Activated T-cell treated with anti-CD3 and anti-CD28 coated beads, Interleukin-2, amount 50 U/mL, for 24 hours (primary cell): ENCODE measurements at regions not wholly inside any gene's neighbourhood (a gene's known extent, or its start where the extent isn't known, plus 50 kb on each side); places are given as distances from the start of the nearest gene placed in this dataset.
"Not testable (repeated sequence)": the region's sequence is repeated elsewhere in the genome, so short reads cannot be mapped to it uniquely, and the experiment has no call there.

ENCODE experiments used
- DNase-seq: peaks from one replicate; pipeline ENCODE4 v3.0.0-alpha.2; 2020
- H3K27ac Mint-ChIP-seq: 2 replicates; pipeline ENCODE4 v1.8.0; 2020; ENCODE audit warnings: mild to moderate bottlenecking, mixed read lengths
- H3K27me3 Mint-ChIP-seq: 2 replicates; pipeline ENCODE4 v1.8.0; 2020; ENCODE audit warnings: mixed read lengths
- H3K36me3 Mint-ChIP-seq: 2 replicates; pipeline ENCODE4 v1.8.0; 2020; ENCODE audit warnings: low read depth, mixed read lengths
- H3K4me1 Mint-ChIP-seq: 2 replicates; pipeline ENCODE4 v1.8.0; 2020; ENCODE audit warnings: low read depth, mixed read lengths
- H3K4me3 Mint-ChIP-seq: 2 replicates; pipeline ENCODE4 v1.8.0; 2020; ENCODE audit warnings: mild to moderate bottlenecking, moderate library complexity, mixed read lengths
- H3K9me3 Mint-ChIP-seq: 2 replicates; pipeline ENCODE4 v1.8.0; 2020; ENCODE audit warnings: mixed read lengths

DNA sequence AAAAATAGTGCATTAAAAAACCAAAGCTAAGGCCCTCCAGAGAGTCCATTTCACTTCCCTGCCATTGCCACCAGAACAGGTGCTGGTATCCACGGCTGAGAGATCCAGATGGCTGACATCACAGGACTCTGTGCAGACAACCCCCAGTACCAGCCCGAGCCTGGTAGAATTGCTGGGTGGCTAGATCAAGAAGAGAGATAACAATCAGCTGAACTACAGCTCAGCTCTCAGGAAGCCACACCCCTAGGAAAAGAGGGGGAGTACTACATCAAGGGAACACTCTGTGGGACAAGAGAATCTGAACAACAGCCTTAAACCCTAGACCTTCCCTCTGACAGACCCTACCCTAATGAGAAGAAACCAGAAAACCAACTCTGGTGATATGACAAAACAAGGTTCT lies 73.8 kb upstream of the SLIT3 start:
- no peaks in the 10 kb centered on the region for H3K4me1 Mint-ChIP-seq
- DNase-seq: no peak
- no peak overlapping the region for H3K4me3 Mint-ChIP-seq
- H3K9me3 Mint-ChIP-seq: peaks cover 5% of the 10 kb centered on the region
- no peak overlapping the region for H3K27ac Mint-ChIP-seq
- H3K36me3 Mint-ChIP-seq: no peaks in the 10 kb centered on the region
- H3K27me3 Mint-ChIP-seq: peaks cover 6% of the 10 kb centered on the region

DNA sequence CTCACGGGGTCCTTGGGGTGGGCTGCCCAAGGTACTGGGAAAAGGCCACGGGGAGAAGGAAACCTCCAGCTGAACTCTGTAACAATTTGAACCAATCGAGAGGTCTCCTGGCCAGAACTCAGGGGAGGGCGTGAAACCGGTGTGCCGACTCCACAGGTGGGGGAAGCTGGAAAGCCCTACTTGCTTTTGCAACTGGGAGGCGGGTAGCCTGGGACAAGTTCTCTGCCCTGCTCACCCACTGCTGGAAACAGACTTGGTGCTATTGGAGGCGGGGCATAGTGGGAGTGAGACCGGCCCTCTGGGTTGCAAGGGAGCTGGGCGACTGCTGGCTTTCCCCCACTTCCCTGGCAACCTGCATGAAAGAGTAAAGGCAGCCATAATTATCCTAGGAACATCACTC lies 73.2 kb upstream of the SLIT3 start:
- Mint-ChIP-seq H3K4me3 (no peak overlapping the region), H3K36me3 (no peaks in the 10 kb centered on the region), H3K9me3 (peaks cover 4% of the 10 kb centered on the region), H3K4me1 (no peaks in the 10 kb centered on the region), H3K27ac (no peak overlapping the region), H3K27me3 (peaks cover 6% of the 10 kb centered on the region)
- no peak for DNase-seq

DNA sequence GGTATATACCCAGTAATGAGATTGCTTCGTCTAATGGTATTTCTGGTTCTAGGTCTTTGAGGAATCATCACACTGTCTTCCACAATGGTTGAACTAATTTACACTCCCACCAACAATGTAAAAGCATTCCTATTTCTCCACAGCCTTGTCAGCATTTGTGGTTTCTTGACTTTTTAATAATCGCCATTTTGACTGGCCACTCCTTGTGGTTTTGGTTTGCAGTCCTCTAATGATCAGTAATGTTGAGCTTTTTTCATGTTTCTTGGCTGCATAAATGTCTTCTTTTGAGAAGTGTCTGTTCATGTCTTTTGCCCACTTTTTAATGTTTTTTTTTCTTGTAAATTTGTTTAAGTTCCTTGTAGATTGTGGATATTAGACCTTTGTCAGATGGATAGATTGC lies 70.9 kb upstream of the SLIT3 start:
- H3K36me3 Mint-ChIP-seq, H3K27ac Mint-ChIP-seq, DNase-seq, H3K9me3 Mint-ChIP-seq, H3K4me1 Mint-ChIP-seq, H3K4me3 Mint-ChIP-seq: not testable (repeated sequence)
- peaks cover 13% of the 10 kb centered on the region for H3K27me3 Mint-ChIP-seq

DNA sequence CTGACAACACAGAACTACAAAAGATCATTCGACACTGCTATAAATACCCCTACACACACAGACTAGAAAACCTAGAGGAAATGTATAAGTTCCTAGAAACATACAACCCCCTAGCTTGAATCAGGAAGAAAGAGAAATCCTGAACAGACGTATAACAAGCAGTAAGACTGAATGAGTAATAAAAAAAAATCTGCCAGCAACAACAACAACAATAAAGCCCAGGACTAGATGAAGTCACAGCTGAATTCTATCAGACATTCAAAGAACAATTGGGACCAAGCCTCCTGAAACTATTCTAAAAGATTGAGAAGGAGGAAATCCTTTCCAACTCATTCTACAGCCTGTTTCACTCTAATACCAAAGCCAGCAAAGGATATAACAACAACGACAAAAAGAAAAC lies 68.2 kb upstream of the SLIT3 start:
- Mint-ChIP-seq H3K27me3 (peaks cover 19% of the 10 kb centered on the region), H3K4me3 (no peak overlapping the region), H3K36me3 (no peaks in the 10 kb centered on the region), H3K27ac (no peak overlapping the region), H3K9me3 (peaks cover 4% of the 10 kb centered on the region), H3K4me1 (no peaks in the 10 kb centered on the region)
- DNase-seq: no peak

DNA sequence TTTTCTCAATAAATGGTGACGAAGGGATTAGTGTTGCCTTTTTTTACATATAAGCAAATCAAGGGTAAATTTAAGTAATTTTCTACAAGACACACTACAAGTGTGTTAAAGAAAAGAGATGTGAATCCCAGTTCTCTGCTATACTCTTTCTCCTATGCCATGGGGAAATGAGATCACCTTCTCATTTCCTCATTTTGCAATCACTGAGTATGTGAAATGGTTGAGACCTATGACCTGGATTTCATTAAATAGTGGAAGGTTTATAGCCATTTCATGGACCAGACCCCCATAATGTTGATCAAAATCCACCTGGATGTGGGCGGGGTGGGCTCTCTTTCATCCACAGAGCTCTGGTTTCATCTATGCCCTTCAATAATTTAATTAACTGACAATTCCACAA lies 66.9 kb upstream of the SLIT3 start:
- Mint-ChIP-seq H3K27me3 (peaks cover 16% of the 10 kb centered on the region), H3K9me3 (peaks cover 4% of the 10 kb centered on the region), H3K4me1 (no peaks in the 10 kb centered on the region), H3K36me3 (no peaks in the 10 kb centered on the region), H3K4me3 (no peak overlapping the region), H3K27ac (no peak overlapping the region)
- no peak for DNase-seq

DNA sequence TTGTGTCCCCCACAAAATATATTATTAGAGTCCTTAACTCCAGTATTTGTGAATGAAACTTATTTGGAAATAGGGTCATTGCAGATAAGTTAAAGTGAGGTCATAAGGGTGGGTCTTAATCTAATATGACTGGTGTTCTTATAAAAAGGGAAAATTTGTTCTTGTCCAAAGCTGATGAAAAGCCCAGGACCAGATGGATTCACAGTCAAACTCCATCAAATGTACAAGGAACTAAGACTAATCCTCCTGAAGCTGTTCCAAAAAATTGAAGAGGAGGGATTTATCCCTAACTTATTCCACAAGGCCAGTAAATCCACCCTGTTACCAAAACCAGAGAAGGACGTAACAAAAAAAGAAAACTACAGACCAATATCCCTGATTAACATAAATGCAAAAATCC lies 56.4 kb upstream of the SLIT3 start:
- Mint-ChIP-seq H3K4me1 (no peaks in the 10 kb centered on the region), H3K27ac (no peak overlapping the region), H3K4me3 (no peak overlapping the region), H3K36me3 (no peaks in the 10 kb centered on the region), H3K9me3 (no peaks in the 10 kb centered on the region), H3K27me3 (peaks cover 13% of the 10 kb centered on the region)
- DNase-seq: no peak

DNA sequence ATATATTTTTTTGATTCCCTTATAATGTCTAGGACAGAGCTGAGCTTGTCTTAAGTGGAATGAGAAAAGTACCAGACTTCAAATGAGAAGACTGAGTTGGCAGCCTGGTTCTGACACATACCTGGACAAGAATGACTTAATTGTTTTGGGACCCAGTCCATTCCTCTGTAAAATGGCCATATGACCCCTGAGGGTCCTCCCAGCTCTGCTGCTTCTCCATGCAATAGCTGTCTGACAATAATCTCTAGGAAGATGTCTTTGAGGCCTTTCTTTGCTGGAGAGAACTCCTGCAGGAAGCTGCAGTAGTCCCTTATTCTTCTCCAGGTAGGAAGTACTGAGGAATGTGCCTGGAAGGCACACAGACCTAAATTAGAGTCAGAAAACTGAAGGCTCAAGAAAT lies 55.9 kb upstream of the SLIT3 start:
- DNase-seq: no peak
- H3K27me3 Mint-ChIP-seq: peaks cover 13% of the 10 kb centered on the region
- no peaks in the 10 kb centered on the region for H3K36me3 Mint-ChIP-seq

DNA sequence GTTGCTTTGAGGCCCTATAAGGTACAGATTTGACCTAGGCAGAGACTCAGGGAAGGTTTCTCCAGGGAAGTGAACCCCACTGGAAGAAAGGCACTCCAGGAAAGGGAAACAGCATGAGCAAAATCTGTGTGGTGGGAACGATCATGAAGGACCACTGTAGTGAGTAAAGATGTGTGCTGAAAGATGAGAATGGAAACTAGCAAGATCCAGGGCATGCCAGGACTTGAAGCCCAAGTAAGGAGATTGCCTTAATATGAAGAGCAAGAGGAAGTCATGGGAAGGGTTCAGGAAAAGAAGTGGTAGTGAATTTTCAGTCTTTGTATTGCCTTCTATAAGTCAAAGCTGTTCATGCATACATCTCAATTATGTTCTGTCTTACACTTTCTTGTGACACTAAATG lies 55.2 kb upstream of the SLIT3 start:
- DNase-seq: no peak
- H3K36me3 Mint-ChIP-seq: no peaks in the 10 kb centered on the region
- H3K4me1 Mint-ChIP-seq: no peaks in the 10 kb centered on the region
- no peak overlapping the region for H3K4me3 Mint-ChIP-seq
- H3K27me3 Mint-ChIP-seq: peaks cover 13% of the 10 kb centered on the region
- no peaks in the 10 kb centered on the region for H3K9me3 Mint-ChIP-seq
- H3K27ac Mint-ChIP-seq: no peak overlapping the region

More for the DNA sequence above, 55.9 kb upstream of the SLIT3 start:
- H3K9me3 Mint-ChIP-seq: no peaks in the 10 kb centered on the region
- H3K4me1 Mint-ChIP-seq: no peaks in the 10 kb centered on the region
- H3K27ac Mint-ChIP-seq: no peak overlapping the region
- H3K4me3 Mint-ChIP-seq: no peak overlapping the region

DNA sequence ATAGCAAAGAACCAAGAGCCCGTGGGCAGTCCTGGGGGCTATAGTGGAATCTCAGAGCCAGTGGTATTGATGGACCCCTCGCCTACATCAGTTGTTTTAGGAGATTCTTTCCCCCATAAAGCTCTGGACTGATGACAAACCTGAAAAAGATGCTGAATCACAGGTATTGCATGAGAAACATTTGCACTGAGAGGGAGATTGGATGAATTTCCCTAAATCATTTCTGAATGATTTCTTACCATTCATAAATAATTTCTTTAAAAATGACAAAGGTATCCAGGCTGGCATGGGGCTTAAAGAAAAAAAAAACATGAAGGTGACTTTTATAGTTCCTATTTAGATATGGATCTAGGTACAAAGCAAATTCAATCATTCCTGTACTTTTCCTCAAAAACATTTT lies 54.0 kb upstream of the SLIT3 start:
- H3K36me3 Mint-ChIP-seq: no peaks in the 10 kb centered on the region
- H3K27me3 Mint-ChIP-seq: peaks cover 15% of the 10 kb centered on the region
- DNase-seq: no peak
- no peak overlapping the region for H3K4me3 Mint-ChIP-seq
- no peak overlapping the region for H3K27ac Mint-ChIP-seq
- H3K9me3 Mint-ChIP-seq: no peaks in the 10 kb centered on the region
- no peaks in the 10 kb centered on the region for H3K4me1 Mint-ChIP-seq

DNA sequence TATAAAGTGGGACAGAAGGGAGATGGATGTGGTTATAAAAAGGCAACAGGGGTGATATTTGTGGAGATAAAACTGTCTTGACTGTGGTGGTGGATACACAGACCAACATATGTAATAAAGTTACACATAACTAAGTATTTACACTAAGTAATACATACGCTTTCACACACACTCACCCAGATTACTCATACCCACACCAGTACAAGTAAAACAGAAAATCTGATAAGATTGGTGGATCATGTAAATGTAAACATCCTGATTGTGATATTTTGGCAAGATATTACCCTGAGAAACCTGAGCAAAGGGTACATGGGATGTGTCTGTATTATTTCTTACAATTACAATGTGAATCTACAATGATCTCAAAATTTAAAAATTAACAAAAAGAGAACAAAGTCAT lies 53.3 kb upstream of the SLIT3 start:
- Mint-ChIP-seq H3K9me3 (no peaks in the 10 kb centered on the region), H3K27me3 (peaks cover 13% of the 10 kb centered on the region), H3K4me3 (no peak overlapping the region), H3K4me1 (no peaks in the 10 kb centered on the region), H3K27ac (no peak overlapping the region), H3K36me3 (no peaks in the 10 kb centered on the region)
- DNase-seq: no peak

DNA sequence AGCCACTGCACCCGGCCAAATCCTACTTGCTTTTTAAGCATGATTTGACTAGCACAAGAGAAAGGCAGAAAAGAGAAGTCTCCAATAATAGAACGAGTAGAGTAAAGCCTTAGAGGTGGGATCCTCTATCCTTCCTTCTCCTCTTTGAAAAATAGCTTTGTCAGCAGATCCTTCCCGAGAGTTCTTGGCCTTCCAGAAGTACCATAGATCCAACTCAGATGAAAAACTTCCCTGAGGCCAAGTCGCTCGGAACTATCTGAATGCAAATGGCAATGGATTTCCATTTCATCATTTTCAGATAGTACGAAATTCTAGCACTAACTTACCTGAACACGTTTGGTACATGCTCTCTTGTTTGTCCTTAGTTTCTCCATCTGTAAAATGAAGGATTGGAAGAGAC lies 52.0 kb upstream of the SLIT3 start:
- Mint-ChIP-seq H3K36me3 (no peaks in the 10 kb centered on the region), H3K27ac (no peak overlapping the region), H3K9me3 (no peaks in the 10 kb centered on the region), H3K27me3 (peaks cover 16% of the 10 kb centered on the region), H3K4me3 (no peak overlapping the region), H3K4me1 (no peaks in the 10 kb centered on the region)
- DNase-seq: no peak

DNA sequence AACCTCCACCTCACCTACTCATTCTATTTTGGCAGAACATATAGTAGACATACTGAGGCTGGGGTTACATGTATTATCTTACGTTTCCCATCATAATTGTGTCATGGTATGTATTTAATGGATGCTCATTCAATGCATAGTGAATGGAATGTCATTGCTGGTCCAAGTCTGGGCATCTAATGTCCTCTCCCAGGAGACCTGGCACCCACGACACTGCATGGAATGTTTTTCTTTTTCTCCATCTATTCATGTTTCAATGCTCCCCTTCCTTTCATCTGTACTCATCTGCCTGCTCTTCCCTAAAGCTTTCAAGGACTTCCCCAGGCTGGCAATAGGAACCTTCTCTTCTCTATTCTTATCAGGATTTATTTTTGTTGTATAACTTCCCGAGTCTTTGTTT lies 50.8 kb upstream of the SLIT3 start:
- H3K27ac Mint-ChIP-seq: no peak overlapping the region
- no peak for DNase-seq
- H3K4me1 Mint-ChIP-seq: no peaks in the 10 kb centered on the region
- H3K27me3 Mint-ChIP-seq: peaks cover 14% of the 10 kb centered on the region
- H3K4me3 Mint-ChIP-seq: no peak overlapping the region
- H3K9me3 Mint-ChIP-seq: no peaks in the 10 kb centered on the region
- H3K36me3 Mint-ChIP-seq: no peaks in the 10 kb centered on the region

DNA sequence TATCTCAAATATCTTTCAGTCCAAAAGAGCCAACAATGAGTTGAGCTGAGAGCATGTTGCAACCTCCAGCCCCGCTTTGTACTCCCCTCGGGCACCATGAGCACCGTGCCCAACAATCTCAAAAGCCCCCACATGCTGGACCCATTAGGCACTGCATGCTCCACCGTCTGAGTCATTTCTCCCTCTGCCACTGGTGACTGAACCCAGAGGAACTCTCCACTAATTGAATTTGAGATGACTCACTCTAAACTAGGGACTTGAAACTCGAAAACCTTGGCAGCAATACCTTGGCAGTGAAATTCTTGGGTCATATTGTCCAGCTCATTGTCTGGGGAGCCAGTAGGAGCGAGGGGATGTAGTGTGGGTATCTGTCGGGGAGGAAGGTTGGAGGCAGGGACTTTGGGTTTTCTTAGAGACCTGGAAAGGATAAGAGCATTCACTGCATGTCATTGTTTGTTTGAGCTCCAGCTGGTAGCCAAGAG lies 49.9 kb upstream of the SLIT3 start:
- H3K36me3 Mint-ChIP-seq: no peaks in the 10 kb centered on the region
- no peak for DNase-seq
- no peaks in the 10 kb centered on the region for H3K9me3 Mint-ChIP-seq
- H3K4me3 Mint-ChIP-seq: no peak overlapping the region
- H3K27ac Mint-ChIP-seq: no peak overlapping the region
- no peaks in the 10 kb centered on the region for H3K4me1 Mint-ChIP-seq
- H3K27me3 Mint-ChIP-seq: peaks cover 14% of the 10 kb centered on the region
